SK-N-SH (cell line): ENCODE measurements at regions not wholly inside any gene's neighbourhood (a gene's known extent, or its start where the extent isn't known, plus 50 kb on each side); places are given as distances from the start of the nearest gene placed in this dataset.

Experiments
- CTCF ChIA-PET: fragments of 300-600, 350-600 bp; formaldehyde crosslinking; extraction: SDS; loops from one replicate; lab custom pipeline; 2021; lab: Yijun Ruan, JAX
- POLR2A ChIA-PET: fragments of 350-600 bp; sonication (Branson Sonifier 250); formaldehyde crosslinking; extraction: SDS; loops from one replicate; lab custom pipeline; 2020; ENCODE audit warnings: antibody characterized with exemption, inconsistent platforms; lab: Yijun Ruan, JAX
- DNase-seq: peaks from one replicate; pipeline ENCODE4 v3.0.0; 2012
- H2AFZ ChIP-seq: fragments of 200-600 bp; sonication (generic); 2 replicates; pipeline ENCODE4 v1.8.1; 2016; ENCODE audit warnings: antibody characterized with exemption, mild to moderate bottlenecking, low read depth
- H3F3A ChIP-seq: fragments of 200-600 bp; sonication (generic); replicated peaks from 2 replicates; pipeline ENCODE3; 2016; ENCODE audit warnings: antibody characterized with exemption, mild to moderate bottlenecking; ENCODE audit not compliant: insufficient read depth
- H3K27ac ChIP-seq, 2 experiments: fragments of 200-500 bp in 1 of 2; fragments of 200-600 bp in 1 of 2; sonication (Bioruptor generic) in 1 of 2; sonication (generic), shearing (Covaris generic) in 1 of 2; 2 replicates each; pipeline versions ENCODE4 v1.5.1 to v1.6.1; 2014 to 2016; ENCODE audit warnings: low read depth in 2 of 2, inconsistent platforms in 1 of 2, low read length in 1 of 2, mild to moderate bottlenecking in 1 of 2, mixed read lengths in 1 of 2
- H3K27me3 ChIP-seq: fragments of 200-600 bp; sonication (generic), shearing (Covaris generic); 2 replicates; pipeline ENCODE4 v1.6.1; 2016; ENCODE audit warnings: mixed run types; ENCODE audit not compliant: insufficient read depth
- H3K36me3 ChIP-seq, 2 experiments: fragments of 200-500 bp in 1 of 2; fragments of 200-600 bp in 1 of 2; sonication (Bioruptor generic) in 1 of 2; sonication (generic) in 1 of 2; replicated peaks in 1 of 2; 2 replicates each; pipeline versions ENCODE3 to v1.5.1; 2014 to 2016; ENCODE audit warnings: low read length in 1 of 2, mild to moderate bottlenecking in 1 of 2; ENCODE audit not compliant: insufficient read depth in 2 of 2, control insufficient read depth in 1 of 2
- H3K4me1 ChIP-seq, 2 experiments: fragments of 200-500 bp in 1 of 2; fragments of 200-600 bp in 1 of 2; sonication (Bioruptor generic) in 1 of 2; sonication (generic), shearing (Covaris generic) in 1 of 2; 2 replicates each; pipeline versions ENCODE4 v1.5.1 to v1.6.1; 2014 to 2016; ENCODE audit warnings: low read depth in 1 of 2, low read length in 1 of 2, mixed run types in 1 of 2; ENCODE audit not compliant: insufficient read depth in 2 of 2, control insufficient read depth in 1 of 2
- H3K4me2 ChIP-seq: fragments of 200-600 bp; sonication (generic), shearing (Covaris generic); 2 replicates; pipeline ENCODE4 v1.6.1; 2017; ENCODE audit warnings: mixed run types
- H3K4me3 ChIP-seq, 2 experiments: fragments of 200-500 bp in 1 of 2; fragments of 200-600 bp in 1 of 2; sonication (Bioruptor generic) in 1 of 2; sonication (generic), shearing (Covaris generic) in 1 of 2; 2 replicates each; pipeline versions ENCODE4 v1.5.1 to v1.8.1; 2014 to 2016; ENCODE audit warnings: low read depth in 2 of 2, inconsistent platforms in 1 of 2, low read length in 1 of 2, mild to moderate bottlenecking in 1 of 2, mixed read lengths in 1 of 2, moderate library complexity in 1 of 2
- H3K79me2 ChIP-seq: fragments of 200-600 bp; sonication (generic); 2 replicates; pipeline ENCODE4 v1.8.1; 2017; ENCODE audit warnings: mild to moderate bottlenecking; ENCODE audit not compliant: insufficient read depth
- H3K9ac ChIP-seq: fragments of 200-600 bp; sonication (generic); 2 replicates; pipeline ENCODE4 v1.6.1; 2017; ENCODE audit warnings: mixed run types
- H3K9me2 ChIP-seq: fragments of 200-600 bp; sonication (generic); 2 replicates; pipeline ENCODE4 v1.6.1; 2017; ENCODE audit warnings: mixed run types
- H3K9me3 ChIP-seq: fragments of 200-600 bp; sonication (generic); 2 replicates; pipeline ENCODE4 v1.6.1; 2017; ENCODE audit warnings: mixed run types, mild to moderate bottlenecking, moderate library complexity
- H4K20me1 ChIP-seq: fragments of 200-600 bp; sonication (generic); 2 replicates; pipeline ENCODE4 v1.6.1; 2017; ENCODE audit warnings: mild to moderate bottlenecking, mixed run types; ENCODE audit not compliant: insufficient read depth
- CHD2 ChIP-seq: fragments of 150-350 bp; IDR thresholded peaks from 2 replicates; pipeline ENCODE4 v1.6.1; 2018; ENCODE audit warnings: low read length; ENCODE audit not compliant: partially characterized antibody
- ELF1 ChIP-seq: IDR thresholded peaks from 2 replicates; pipeline ENCODE4 v1.4.0; 2012
- EP300 ChIP-seq, 2 experiments: IDR thresholded peaks; 2 replicates each; pipeline versions ENCODE4 v1.4.0 to v1.6.1; 2012; ENCODE audit warnings: borderline replicate concordance in 1 of 2, low read depth in 1 of 2, low read length in 1 of 2
- FOSL2 ChIP-seq: IDR thresholded peaks from 2 replicates; pipeline ENCODE4 v1.4.0; 2012; ENCODE audit warnings: low read depth, mild to moderate bottlenecking, moderate library complexity, borderline replicate concordance
- FOXJ3 ChIP-seq: sonication (generic); formaldehyde crosslinking; IDR thresholded peaks from 2 replicates; pipeline ENCODE4 v1.5.1; 2020; ENCODE audit warnings: mild to moderate bottlenecking, missing genetic modification reagents
- RCOR1 ChIP-seq: fragments of 150-350 bp; IDR thresholded peaks from 2 replicates; pipeline ENCODE4 v1.6.1; 2017; ENCODE audit warnings: antibody characterized with exemption, low read length
- RFX5 ChIP-seq: IDR thresholded peaks from 2 replicates; pipeline ENCODE4 v1.6.1; 2012; ENCODE audit warnings: mild to moderate bottlenecking, improper control_type of control experiment, low read length
- SIN3A ChIP-seq: IDR thresholded peaks from 2 replicates; pipeline ENCODE4 v1.6.1; 2012; ENCODE audit warnings: low read depth, mild to moderate bottlenecking, low read length, moderate library complexity, borderline replicate concordance
- SMC3 ChIP-seq: IDR thresholded peaks from 2 replicates; pipeline ENCODE4 v1.6.1; 2012; ENCODE audit warnings: low read depth, low read length, improper control_type of control experiment
- TCF12 ChIP-seq: IDR thresholded peaks from 2 replicates; pipeline ENCODE4 v1.4.0; 2012
- WGBS: methylation state at CpG from one replicate; pipeline ENCODE4 v1.1.6; 2017; ENCODE audit warnings: low lambda C conversion rate; 5-methylcytosine and 5-hydroxymethylcytosine counted together
- TF ChIP-seq, protein P1 (sequence below): fragments of 150-350 bp; IDR thresholded peaks from 2 replicates; pipeline ENCODE4 v1.6.1; 2016; ENCODE audit warnings: mild to moderate bottlenecking, low read depth, low read length
- TF ChIP-seq, protein P2 (sequence below): fragments of 150-350 bp; IDR thresholded peaks from 2 replicates; pipeline ENCODE4 v1.6.1; 2017; ENCODE audit warnings: antibody characterized with exemption, low read length, low read depth, borderline replicate concordance
- TF ChIP-seq, protein P3 (sequence below): IDR thresholded peaks from 2 replicates; pipeline ENCODE4 v1.4.0; 2012; ENCODE audit warnings: low read depth
- TF ChIP-seq, protein P4 (sequence below): IDR thresholded peaks from 2 replicates; pipeline ENCODE4 v1.4.0; 2012; ENCODE audit warnings: low read depth, borderline replicate concordance
- TF ChIP-seq, protein P5 (sequence below): fragments of 200-600 bp; sonication (generic); IDR thresholded peaks from 2 replicates; pipeline ENCODE4 v1.6.1; 2017; ENCODE audit warnings: antibody characterized with exemption, mild to moderate bottlenecking, moderate library complexity

DNA sequence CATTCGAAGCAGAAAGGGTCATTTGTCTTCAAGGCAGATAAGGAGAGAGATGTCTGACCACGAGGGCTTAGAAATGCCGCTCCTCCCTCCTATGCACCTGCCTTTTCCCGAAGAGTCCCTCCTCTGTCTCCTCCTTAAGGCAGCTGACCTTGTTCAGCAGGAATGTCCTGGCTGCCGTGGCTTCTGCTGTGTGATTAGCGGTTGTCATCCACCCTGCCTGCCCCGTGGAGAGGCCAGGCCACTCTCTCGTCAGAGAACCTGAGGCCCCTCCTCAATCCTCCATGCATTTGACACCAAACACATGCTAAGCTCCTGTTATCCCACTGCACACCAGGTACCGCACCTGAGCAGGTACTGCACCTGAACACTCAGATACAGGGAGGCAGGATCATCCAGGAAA, 834.6 kb downstream of the TBC1D22A start:
- WGBS = 6% methylated on average over 9 of the region's 9 CpGs
- no peaks in the 10 kb centered on the region for H3K36me3 ChIP-seq
- no peak overlapping the region for H2AFZ ChIP-seq
- H3K27me3 ChIP-seq = no peaks in the 10 kb centered on the region; the same call in 1 of the 2 replicates
- H3K9me2 ChIP-seq = no peaks in the 10 kb centered on the region
- no peaks in the 10 kb centered on the region for H4K20me1 ChIP-seq
- no peak overlapping the region for H3K4me2 ChIP-seq
- no peak overlapping the region for H3K9ac ChIP-seq
- H3K4me3 ChIP-seq = no peak overlapping the region
- no peaks in the 10 kb centered on the region for H3K9me3 ChIP-seq
- no peaks in the 10 kb centered on the region for H3K4me1 ChIP-seq
- TF ChIP-seq FOXJ3 (no peak), RCOR1 (no peak), SIN3A (no peak), FOSL2 (no peak), TCF12 (no peak), EP300 (IDR thresholded peaks at IDR 0.05; ENCODE audit: borderline replicate concordance in 1 of 2, low read depth in 1 of 2, low read length in 1 of 2) (no peak)
- TF ChIP-seq, protein P1, sequence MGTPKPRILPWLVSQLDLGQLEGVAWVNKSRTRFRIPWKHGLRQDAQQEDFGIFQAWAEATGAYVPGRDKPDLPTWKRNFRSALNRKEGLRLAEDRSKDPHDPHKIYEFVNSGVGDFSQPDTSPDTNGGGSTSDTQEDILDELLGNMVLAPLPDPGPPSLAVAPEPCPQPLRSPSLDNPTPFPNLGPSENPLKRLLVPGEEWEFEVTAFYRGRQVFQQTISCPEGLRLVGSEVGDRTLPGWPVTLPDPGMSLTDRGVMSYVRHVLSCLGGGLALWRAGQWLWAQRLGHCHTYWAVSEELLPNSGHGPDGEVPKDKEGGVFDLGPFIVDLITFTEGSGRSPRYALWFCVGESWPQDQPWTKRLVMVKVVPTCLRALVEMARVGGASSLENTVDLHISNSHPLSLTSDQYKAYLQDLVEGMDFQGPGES = no peak
- TF ChIP-seq, protein P2, sequence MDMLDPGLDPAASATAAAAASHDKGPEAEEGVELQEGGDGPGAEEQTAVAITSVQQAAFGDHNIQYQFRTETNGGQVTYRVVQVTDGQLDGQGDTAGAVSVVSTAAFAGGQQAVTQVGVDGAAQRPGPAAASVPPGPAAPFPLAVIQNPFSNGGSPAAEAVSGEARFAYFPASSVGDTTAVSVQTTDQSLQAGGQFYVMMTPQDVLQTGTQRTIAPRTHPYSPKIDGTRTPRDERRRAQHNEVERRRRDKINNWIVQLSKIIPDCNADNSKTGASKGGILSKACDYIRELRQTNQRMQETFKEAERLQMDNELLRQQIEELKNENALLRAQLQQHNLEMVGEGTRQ = no peak
- TF ChIP-seq, protein P3, sequence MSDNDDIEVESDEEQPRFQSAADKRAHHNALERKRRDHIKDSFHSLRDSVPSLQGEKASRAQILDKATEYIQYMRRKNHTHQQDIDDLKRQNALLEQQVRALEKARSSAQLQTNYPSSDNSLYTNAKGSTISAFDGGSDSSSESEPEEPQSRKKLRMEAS = no peak
- TF ChIP-seq, protein P4, sequence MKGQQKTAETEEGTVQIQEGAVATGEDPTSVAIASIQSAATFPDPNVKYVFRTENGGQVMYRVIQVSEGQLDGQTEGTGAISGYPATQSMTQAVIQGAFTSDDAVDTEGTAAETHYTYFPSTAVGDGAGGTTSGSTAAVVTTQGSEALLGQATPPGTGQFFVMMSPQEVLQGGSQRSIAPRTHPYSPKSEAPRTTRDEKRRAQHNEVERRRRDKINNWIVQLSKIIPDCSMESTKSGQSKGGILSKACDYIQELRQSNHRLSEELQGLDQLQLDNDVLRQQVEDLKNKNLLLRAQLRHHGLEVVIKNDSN = no peak
- TF ChIP-seq, protein P5, sequence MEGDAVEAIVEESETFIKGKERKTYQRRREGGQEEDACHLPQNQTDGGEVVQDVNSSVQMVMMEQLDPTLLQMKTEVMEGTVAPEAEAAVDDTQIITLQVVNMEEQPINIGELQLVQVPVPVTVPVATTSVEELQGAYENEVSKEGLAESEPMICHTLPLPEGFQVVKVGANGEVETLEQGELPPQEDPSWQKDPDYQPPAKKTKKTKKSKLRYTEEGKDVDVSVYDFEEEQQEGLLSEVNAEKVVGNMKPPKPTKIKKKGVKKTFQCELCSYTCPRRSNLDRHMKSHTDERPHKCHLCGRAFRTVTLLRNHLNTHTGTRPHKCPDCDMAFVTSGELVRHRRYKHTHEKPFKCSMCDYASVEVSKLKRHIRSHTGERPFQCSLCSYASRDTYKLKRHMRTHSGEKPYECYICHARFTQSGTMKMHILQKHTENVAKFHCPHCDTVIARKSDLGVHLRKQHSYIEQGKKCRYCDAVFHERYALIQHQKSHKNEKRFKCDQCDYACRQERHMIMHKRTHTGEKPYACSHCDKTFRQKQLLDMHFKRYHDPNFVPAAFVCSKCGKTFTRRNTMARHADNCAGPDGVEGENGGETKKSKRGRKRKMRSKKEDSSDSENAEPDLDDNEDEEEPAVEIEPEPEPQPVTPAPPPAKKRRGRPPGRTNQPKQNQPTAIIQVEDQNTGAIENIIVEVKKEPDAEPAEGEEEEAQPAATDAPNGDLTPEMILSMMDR = no peak
- TF ChIP-seq, all 33 proteins: peak for 0
- no peak overlapping the region for H3K27ac ChIP-seq
- no peaks in the 10 kb centered on the region for H3K79me2 ChIP-seq
- H3F3A ChIP-seq = no peaks in the 10 kb centered on the region
- POLR2A ChIA-PET = no interaction called here
- CTCF ChIA-PET = no interaction called here
- no peak for DNase-seq

DNA sequence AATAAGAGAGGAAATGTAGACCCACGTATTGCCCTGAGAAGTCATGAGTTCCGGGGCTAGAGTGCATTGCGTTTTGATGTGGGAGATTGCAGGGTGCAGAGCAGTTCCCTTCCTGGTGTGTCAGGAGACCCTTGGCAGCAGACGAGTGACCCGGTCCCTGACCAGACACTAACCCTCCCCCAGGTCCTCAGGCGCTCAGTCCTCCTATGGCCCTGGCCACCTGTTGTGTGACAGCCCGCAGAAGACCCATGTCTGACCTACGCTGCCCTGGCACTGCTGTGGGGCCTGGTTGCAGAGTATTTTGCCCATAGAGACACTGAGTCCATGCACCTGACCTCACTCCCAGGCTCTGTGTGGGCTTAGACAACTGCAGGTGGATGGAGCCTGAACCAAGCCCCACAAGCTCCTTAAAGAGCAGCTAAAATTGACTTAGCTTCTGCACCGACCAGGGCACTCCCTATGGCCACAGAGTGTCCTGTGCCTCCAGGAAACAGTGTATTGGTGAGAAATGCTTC, 833.8 kb downstream of the TBC1D22A start:
- Histone ChIP-seq H3K9me2 (no peaks in the 10 kb centered on the region), H3K4me1 (no peaks in the 10 kb centered on the region), H3K9me3 (no peaks in the 10 kb centered on the region), H3K4me2 (no peak overlapping the region), H3F3A (no peaks in the 10 kb centered on the region), H3K9ac (no peak overlapping the region), H3K79me2 (no peaks in the 10 kb centered on the region), H3K27me3 (no peaks in the 10 kb centered on the region; the same call in 1 of the 2 replicates), H3K27ac (no peak overlapping the region), H3K4me3 (no peak overlapping the region), H2AFZ (no peak overlapping the region), H4K20me1 (no peaks in the 10 kb centered on the region), H3K36me3 (no peaks in the 10 kb centered on the region)
- 20% methylated on average over 5 of the region's 9 CpGs for WGBS
- DNase-seq = no peak
- POLR2A ChIA-PET = no interaction called here
- CTCF ChIA-PET = no interaction called here
- TF ChIP-seq, protein P3 = no peak
- TF ChIP-seq CHD2 (no peak), ELF1 (no peak), RFX5 (no peak), EP300 (IDR thresholded peaks at IDR 0.05; ENCODE audit: borderline replicate concordance in 1 of 2, low read depth in 1 of 2, low read length in 1 of 2) (no peak), SMC3 (no peak), FOXJ3 (no peak)
- TF ChIP-seq, protein P5 = no peak
- TF ChIP-seq, protein P1 = no peak
